ENCODE measurements at regions not wholly inside any gene's neighbourhood (a gene's known extent, or its start where the extent isn't known, plus 50 kb on each side); places are given as distances from the start of the nearest gene placed in this dataset.
"Not testable (repeated sequence)": the region's sequence is repeated elsewhere in the genome, so short reads cannot be mapped to it uniquely, and the experiment has no call there.

DNA sequence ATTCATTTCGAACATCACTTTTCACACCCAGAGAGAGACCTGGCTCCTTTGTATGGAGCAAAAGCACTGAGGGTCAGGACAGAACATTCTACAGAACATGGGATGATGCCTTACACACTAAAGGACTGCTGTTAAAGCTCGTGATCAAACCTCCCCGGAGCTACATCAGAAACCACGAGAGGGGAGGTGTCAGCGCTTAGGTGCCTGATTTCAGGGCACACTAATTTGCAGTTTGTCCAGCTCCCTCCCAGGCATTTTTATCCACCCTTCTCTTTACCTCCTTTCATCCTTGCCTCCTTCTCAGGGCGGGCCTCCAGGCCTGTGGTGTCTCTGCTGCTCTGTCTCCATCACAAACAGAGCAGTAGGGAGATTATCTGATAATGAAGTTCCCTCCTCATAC lies 127.5 kb downstream of the VPREB1 start:
- no peak for DNase-seq (ENCODE audit: low read depth)

DNA sequence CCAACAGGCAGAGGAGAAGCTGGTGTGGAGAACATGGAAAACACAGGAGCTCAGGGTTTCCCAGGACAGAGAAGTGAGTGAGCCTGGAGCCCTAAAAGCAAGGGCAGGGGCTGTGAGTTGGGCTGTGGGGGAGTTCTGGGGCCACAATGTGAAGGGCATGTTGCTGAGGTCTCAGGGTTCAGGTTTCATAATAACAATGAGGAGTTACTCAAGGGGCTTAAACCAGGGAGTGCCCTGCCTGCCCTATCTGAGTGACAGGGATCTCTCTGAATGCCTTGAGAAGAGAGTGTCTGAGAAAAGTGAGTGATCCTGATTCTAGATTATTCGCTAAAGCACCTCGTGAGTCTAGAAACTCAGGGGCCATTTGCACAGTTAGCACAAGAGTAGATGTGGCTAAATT lies 129.6 kb downstream of the VPREB1 start:
- DNase-seq (ENCODE audit: low read depth): no peak

DNA sequence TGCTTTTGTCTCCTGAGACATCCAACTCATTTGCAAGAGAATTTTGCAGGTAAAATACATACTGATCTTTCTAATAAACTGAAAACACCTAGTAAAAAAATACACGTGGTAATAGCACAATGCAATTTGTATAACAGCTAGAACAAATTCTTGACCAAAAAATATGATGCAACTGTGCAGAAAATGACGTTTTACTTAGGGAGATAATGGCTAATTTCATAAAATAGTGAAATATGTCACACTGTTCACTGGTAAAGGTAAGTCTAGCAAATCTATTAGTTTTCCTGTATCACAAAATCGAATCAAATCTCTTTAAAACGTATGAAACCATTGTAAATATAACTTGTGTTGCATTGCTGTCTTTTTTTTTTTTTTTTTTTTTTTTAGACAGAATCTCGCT lies 130.0 kb downstream of the VPREB1 start:
- no peak for DNase-seq (ENCODE audit: low read depth)

GRCh38 chr22:22375576-22376351 lies 131.2 kb downstream of the VPREB1 start:
- no peak for DNase-seq (ENCODE audit: low read depth)

DNA sequence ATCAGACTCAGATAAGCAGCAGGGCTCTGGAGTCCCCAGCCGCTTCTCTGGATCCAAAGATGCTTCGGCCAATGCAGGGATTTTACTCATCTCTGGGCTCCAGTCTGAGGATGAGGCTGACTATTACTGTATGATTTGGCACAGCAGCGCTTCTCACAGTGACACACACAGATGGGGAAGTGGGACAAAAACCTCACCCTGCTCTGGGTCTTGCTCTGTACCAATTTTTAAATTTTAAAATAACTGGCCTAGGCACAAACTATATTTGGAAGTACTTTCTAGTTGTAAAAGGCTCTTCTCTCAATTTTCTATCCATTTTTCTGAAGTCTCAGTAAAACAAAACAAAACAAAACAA lies 131.7 kb downstream of the VPREB1 start:
- no peak for DNase-seq (ENCODE audit: low read depth)

GRCh38 chr22:22376884-22377283 lies 131.7 kb downstream of the ZNF280B start:
- DNase-seq (ENCODE audit: low read depth): not testable (repeated sequence)

DNA sequence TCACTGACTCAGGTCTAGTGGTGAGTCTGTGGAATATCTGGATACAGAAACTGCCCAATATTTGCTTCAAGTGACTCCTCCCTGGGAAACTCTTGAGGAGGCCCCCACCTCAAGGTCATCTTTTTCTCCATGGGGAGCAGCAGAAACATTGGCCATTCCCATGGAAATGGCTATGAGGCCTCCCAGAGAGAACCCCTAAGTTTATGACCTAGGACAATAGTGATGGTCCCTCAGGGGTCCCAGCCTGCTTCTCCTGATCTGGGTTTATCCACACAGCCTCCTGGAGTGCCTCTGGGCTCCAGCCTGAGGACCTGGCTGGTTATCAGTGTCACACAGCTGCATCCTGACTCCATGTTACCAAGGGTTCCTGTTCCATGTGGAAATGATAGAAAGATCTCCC lies 131.2 kb downstream of the ZNF280B start:
- no peak for DNase-seq (ENCODE audit: low read depth)

GRCh38 chr22:22378446-22379415 lies 129.8 kb downstream of the ZNF280B start:
- DNase-seq (ENCODE audit: low read depth): no peak

- no peak for DNase-seq (ENCODE audit: low read depth)
These were observed 128.2 kb downstream of the ZNF280B start for GRCh38 chr22:22380098-22381030.

- DNase-seq (ENCODE audit: low read depth): not testable (repeated sequence)
These were observed 127.2 kb downstream of the ZNF280B start for GRCh38 chr22:22381292-22381691.

DNA sequence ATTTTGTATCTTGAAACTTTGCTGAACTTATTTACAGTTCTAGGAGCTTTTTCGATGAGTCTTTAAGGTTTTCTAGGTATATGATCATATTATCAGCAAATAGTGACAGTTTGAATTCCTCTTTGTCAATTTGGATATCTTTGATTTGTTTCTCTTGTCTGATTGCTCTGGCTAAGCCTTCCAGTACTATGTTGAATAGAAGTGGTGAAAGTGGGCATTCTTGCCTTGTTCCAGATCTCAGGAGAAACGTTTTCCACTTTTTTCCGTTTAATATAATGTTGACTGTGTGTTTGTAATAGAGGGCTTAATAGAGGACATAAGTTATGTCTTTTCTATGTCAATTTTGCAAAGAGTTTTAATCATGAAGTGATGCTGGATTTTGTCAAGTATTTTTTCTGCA lies 124.3 kb downstream of the ZNF280B start:
- DNase-seq (ENCODE audit: low read depth): no peak

GRCh38 chr22:22384668-22385244 lies 123.8 kb downstream of the ZNF280B start:
- no peak for DNase-seq (ENCODE audit: low read depth)

DNA sequence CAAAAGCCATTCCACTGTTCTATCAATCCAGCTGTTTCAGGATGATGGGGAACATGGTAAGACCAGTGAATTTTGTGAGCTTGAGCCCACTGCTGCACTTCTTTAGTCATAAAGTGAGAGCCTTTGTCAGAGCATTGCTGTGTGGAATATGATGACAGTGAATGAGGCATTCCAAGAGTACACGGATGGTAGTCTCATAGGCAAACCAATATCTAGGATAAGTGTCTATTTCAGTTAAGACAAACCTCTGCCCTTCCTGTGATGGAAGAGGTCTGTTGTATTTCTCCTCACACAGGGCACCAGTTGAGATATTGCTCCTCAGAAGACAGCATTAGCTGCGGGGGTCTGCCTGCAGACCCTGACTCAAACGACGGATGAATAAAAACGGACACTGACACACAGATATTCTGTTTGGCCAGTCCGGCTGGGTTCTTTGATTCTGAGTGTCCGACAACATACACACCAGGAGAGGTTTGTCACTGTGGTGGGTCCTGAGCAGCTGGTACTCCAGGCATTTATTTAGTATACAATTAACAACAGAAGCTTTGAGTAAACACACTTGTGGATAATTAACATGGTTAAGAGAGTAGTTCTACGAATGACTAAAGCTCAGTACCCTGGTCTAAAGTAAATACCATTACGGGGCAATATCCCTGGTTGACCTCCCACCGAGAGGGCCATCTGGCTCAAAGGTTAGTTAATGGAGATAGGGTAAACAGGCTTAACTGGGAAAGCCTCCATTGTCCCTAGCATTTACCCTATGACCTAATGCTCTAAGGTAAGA lies 121.7 kb downstream of the ZNF280B start:
- DNase-seq (ENCODE audit: low read depth): no peak

DNA sequence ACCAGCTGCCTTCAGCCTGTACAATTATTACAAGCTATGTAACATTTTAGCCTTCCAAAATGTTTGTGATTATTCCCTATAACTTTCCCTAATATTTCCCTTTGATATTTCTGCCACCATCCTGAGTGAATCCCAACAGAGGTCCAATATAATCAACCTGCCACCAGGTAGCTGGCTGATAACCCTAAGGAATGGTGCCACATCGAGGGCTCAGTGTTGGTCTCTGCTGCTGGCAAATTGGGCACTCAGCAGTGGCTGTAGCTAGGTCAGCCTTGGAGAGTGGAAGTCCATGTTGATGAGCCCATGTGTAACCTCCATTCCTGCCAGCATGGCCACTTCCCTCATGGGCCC lies 121.2 kb downstream of the ZNF280B start:
- no peak for DNase-seq (ENCODE audit: low read depth)

GRCh38 chr22:22388090-22388489 lies 120.5 kb downstream of the ZNF280B start:
- DNase-seq (ENCODE audit: low read depth): no peak

DNA sequence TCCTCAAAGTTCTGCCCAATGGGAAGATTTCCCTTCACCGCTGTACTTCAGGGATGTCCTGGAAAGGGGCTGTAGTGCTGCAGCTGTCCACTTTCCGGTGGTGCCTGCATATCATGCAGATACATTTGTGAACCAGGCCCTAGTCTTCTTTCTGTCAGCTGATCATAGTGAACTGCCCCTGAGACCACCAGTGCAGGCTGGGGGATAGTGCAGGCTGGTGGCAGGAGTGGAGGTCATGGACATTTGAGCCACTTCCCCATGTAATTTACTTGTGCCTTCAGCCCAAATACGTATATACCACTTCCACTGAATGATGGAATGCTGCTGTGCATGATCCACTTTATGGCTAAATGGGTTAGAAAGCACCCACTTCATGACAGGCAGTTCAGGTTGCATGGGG lies 120.0 kb downstream of the ZNF280B start:
- DNase-seq (ENCODE audit: low read depth): no peak

DNA sequence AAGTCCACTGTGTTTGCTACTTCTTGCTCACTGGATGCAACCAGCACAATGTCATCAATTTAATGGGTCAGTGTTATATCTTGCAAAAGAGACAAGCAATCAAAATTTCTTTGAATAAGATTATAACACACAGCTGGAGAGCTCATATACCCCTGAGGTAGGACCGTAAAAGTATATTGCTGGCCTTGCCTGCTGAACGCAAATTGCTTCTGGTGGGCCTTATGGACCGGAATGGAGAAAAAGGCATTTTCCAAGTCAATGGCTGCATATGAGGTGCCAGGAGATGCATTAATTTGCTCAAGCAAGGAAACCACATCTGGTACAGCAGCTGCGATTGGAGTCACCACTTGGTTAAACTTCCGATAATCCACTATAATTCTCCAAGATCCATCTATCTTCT lies 119.1 kb downstream of the ZNF280B start:
- DNase-seq (ENCODE audit: low read depth): no peak

GRCh38 chr22:22390989-22391388 lies 117.6 kb downstream of the ZNF280B start:
- DNase-seq (ENCODE audit: low read depth): no peak

- no peak for DNase-seq (ENCODE audit: low read depth)
These were observed 117.0 kb downstream of the ZNF280B start for GRCh38 chr22:22391543-22391942.

DNA sequence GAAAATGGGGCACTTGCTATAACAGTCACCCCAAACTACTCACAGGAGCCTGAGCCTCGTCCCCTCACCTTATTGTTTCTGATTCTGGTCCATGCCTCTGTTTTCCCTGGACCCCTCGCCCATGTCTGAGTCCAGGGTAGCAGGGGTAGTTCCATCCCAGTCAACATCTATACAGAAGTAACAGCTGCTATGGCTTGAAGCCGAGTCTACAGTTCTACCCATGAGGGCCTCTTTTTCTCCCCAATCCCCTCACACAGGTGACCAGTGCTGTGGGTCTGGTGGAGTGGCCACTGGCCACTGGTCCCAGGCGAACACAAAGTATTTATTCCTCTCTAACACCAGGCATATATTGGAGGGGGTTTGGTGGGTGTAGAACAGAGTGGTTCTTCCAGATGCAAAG lies 116.4 kb downstream of the ZNF280B start:
- DNase-seq (ENCODE audit: low read depth): no peak

All from HT1080 (cell line).